ENCODE measurements at regions not wholly inside any gene's neighbourhood (a gene's known extent, or its start where the extent isn't known, plus 50 kb on each side); places are given as distances from the start of the nearest gene placed in this dataset.
"Not testable (repeated sequence)": the region's sequence is repeated elsewhere in the genome, so short reads cannot be mapped to it uniquely, and the experiment has no call there.

GRCh38 chr4:86481440-86481839, 112.7 kb upstream of the PTPN13 start:
- no peak for DNase-seq (ENCODE audit: low read depth in 2 of 2)

- no peak for DNase-seq (ENCODE audit: low read depth in 2 of 2)
These were observed 111.6 kb upstream of the PTPN13 start for GRCh38 chr4:86482306-86483172.

- DNase-seq (ENCODE audit: low read depth in 2 of 2), result no peak
These were observed 111.0 kb upstream of the PTPN13 start for GRCh38 chr4:86483173-86483490.

GRCh38 chr4:86483773-86484172, 110.3 kb upstream of the PTPN13 start:
- no peak for DNase-seq (ENCODE audit: low read depth in 2 of 2)

GRCh38 chr4:86484241-86484640, 109.9 kb upstream of the PTPN13 start:
- DNase-seq (ENCODE audit: low read depth in 2 of 2), result no peak

GRCh38 chr4:86487738-86488348, 106.3 kb upstream of the PTPN13 start:
- DNase-seq (ENCODE audit: low read depth in 2 of 2), result no peak

GRCh38 chr4:86493460-86493859, 100.7 kb upstream of the PTPN13 start:
- no peak for DNase-seq (ENCODE audit: low read depth in 2 of 2)

GRCh38 chr4:86496094-86497080, 97.7 kb upstream of the PTPN13 start:
- DNase-seq (ENCODE audit: low read depth in 2 of 2), result peak; percentile 1 to 2

- DNase-seq (ENCODE audit: low read depth in 2 of 2), result no peak
These were observed 97.0 kb upstream of the PTPN13 start for GRCh38 chr4:86497131-86497530.

GRCh38 chr4:86497980-86498862, 95.9 kb upstream of the PTPN13 start:
- no peak for DNase-seq (ENCODE audit: low read depth in 2 of 2)

- DNase-seq (ENCODE audit: low read depth in 2 of 2), result no peak
These were observed 95.3 kb upstream of the PTPN13 start for GRCh38 chr4:86498863-86499166.

- DNase-seq (ENCODE audit: low read depth in 2 of 2), result no peak
These were observed 93.6 kb upstream of the PTPN13 start for GRCh38 chr4:86500527-86500926.

GRCh38 chr4:86502081-86502480, 92.0 kb upstream of the PTPN13 start:
- DNase-seq (ENCODE audit: low read depth in 2 of 2), result no peak

- DNase-seq (ENCODE audit: low read depth in 2 of 2), result no peak
These were observed 87.5 kb upstream of the PTPN13 start for GRCh38 chr4:86506591-86506990.

GRCh38 chr4:86508436-86508835, 85.7 kb upstream of the PTPN13 start:
- no peak for DNase-seq (ENCODE audit: low read depth in 2 of 2)

- DNase-seq (ENCODE audit: low read depth in 2 of 2), result no peak
These were observed 82.5 kb upstream of the PTPN13 start for GRCh38 chr4:86511590-86511989.

GRCh38 chr4:86512631-86513030, 81.5 kb upstream of the PTPN13 start:
- no peak for DNase-seq (ENCODE audit: low read depth in 2 of 2)

- not testable (repeated sequence) for DNase-seq (ENCODE audit: low read depth in 2 of 2)
These were observed 78.2 kb upstream of the PTPN13 start for GRCh38 chr4:86515963-86516362.

GRCh38 chr4:86521373-86521969, 72.6 kb upstream of the PTPN13 start:
- DNase-seq (ENCODE audit: low read depth in 2 of 2), result no peak

GRCh38 chr4:86522349-86522748, 71.8 kb upstream of the PTPN13 start:
- DNase-seq (ENCODE audit: low read depth in 2 of 2), result no peak

- no peak for DNase-seq (ENCODE audit: low read depth in 2 of 2)
These were observed 70.8 kb upstream of the PTPN13 start for GRCh38 chr4:86523333-86523732.

Data from stimulated activated CD4-positive, alpha-beta T cell treated with anti-CD3 and anti-CD28 coated beads, Interleukin-4, amount 100 ng/mL, for 48 hours (primary cell).